ENCODE measurements at regions not wholly inside any gene's neighbourhood (a gene's known extent, or its start where the extent isn't known, plus 50 kb on each side); places are given as distances from the start of the nearest gene placed in this dataset.

DNA sequence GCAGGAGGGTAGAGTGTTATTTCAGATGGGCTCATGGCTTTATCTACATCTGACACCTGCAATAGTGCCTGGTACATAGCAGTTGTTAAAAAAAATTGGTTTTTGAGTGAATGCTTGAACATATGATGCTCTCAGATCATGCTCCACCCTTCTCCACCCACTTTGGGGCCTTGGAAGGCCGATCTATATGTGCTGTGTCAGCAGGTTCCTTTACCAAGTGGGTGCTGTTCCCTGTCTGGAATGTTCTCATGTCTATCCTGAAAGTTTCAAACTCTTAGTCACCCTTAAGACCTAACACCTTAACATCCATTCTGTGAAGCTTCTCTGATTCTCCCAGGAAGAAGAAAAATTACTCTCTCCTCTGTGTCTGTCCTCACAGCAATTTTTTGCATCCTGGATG, 556.3 kb upstream of the TBX3 start:
- ATAC-seq (no peak), DNase-seq (ENCODE audit: low read depth, low spot score) (no peak)
- Histone ChIP-seq H3K9me3 (ENCODE audit: control insufficient read depth in 1 of 2, insufficient read depth in 1 of 2, low read depth in 1 of 2, low read length in 2 of 2) (no peaks in the 10 kb centered on the region), H3K36me3 (ENCODE audit: control insufficient read depth in 1 of 2, insufficient read depth in 2 of 2, low read length in 2 of 2) (no peaks in the 10 kb centered on the region), H3K4me2 (ENCODE audit: low read length) (no peak overlapping the region), H2AFZ (ENCODE audit: low read depth, low read length, poor library complexity, severe bottlenecking) (no peak overlapping the region), H3K9ac (ENCODE audit: low read length) (no peak overlapping the region), H3K9me2 (ENCODE audit: insufficient read depth) (no peaks in the 10 kb centered on the region), H3K4me3 (replicated peaks in 1 of 2; ENCODE audit: low read depth in 1 of 2, low read length in 2 of 2) (no peak overlapping the region), H3K79me2 (ENCODE audit: insufficient read depth, low read length) (no peaks in the 10 kb centered on the region), H4K20me1 (ENCODE audit: insufficient read depth) (no peaks in the 10 kb centered on the region), H3K27ac (ENCODE audit: low read depth, low read length) (no peak overlapping the region), H3K27me3 (ENCODE audit: insufficient read depth, low read length) (peaks cover 11% of the 10 kb centered on the region; the same call in 1 of the 2 replicates), H3K4me1 (ENCODE audit: control insufficient read depth in 1 of 2, insufficient read depth in 2 of 2, low read length in 2 of 2) (no peaks in the 10 kb centered on the region)
- TF ChIP-seq POLR2A (IDR thresholded peaks at IDR 0.05; ENCODE audit: borderline replicate concordance, extremely low read depth, insufficient read depth, insufficient read length) (no peak), TCF7L2 (IDR thresholded peaks at IDR 0.05; ENCODE audit: borderline replicate concordance, extremely low read depth, insufficient read depth, insufficient read length) (no peak), CEBPB (IDR thresholded peaks at IDR 0.05; ENCODE audit: low read depth) (no peak), EZH2phosphoT487 (IDR thresholded peaks at IDR 0.05; ENCODE audit: borderline replicate concordance) (no peak), SRF (IDR thresholded peaks at IDR 0.05; ENCODE audit: low read depth) (no peak), RAD21 (IDR thresholded peaks at IDR 0.05; ENCODE audit: low read depth) (no peak), CBX3 (IDR thresholded peaks at IDR 0.05; ENCODE audit: low read depth) (no peak), SIN3A (IDR thresholded peaks at IDR 0.05; ENCODE audit: low read depth) (no peak), FOSL1 (IDR thresholded peaks at IDR 0.05; ENCODE audit: low read depth) (no peak), ELF1 (IDR thresholded peaks at IDR 0.05; ENCODE audit: borderline replicate concordance, low read depth) (no peak), JUND (IDR thresholded peaks at IDR 0.05) (no peak), EGR1 (IDR thresholded peaks at IDR 0.05; ENCODE audit: low read depth) (no peak), ZNF274 (IDR thresholded peaks at IDR 0.05; ENCODE audit: low read depth, low read length) (no peak)
- TF ChIP-seq, protein P1, sequence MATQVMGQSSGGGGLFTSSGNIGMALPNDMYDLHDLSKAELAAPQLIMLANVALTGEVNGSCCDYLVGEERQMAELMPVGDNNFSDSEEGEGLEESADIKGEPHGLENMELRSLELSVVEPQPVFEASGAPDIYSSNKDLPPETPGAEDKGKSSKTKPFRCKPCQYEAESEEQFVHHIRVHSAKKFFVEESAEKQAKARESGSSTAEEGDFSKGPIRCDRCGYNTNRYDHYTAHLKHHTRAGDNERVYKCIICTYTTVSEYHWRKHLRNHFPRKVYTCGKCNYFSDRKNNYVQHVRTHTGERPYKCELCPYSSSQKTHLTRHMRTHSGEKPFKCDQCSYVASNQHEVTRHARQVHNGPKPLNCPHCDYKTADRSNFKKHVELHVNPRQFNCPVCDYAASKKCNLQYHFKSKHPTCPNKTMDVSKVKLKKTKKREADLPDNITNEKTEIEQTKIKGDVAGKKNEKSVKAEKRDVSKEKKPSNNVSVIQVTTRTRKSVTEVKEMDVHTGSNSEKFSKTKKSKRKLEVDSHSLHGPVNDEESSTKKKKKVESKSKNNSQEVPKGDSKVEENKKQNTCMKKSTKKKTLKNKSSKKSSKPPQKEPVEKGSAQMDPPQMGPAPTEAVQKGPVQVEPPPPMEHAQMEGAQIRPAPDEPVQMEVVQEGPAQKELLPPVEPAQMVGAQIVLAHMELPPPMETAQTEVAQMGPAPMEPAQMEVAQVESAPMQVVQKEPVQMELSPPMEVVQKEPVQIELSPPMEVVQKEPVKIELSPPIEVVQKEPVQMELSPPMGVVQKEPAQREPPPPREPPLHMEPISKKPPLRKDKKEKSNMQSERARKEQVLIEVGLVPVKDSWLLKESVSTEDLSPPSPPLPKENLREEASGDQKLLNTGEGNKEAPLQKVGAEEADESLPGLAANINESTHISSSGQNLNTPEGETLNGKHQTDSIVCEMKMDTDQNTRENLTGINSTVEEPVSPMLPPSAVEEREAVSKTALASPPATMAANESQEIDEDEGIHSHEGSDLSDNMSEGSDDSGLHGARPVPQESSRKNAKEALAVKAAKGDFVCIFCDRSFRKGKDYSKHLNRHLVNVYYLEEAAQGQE (IDR thresholded peaks at IDR 0.05; ENCODE audit: low read depth), result no peak
- TF ChIP-seq, protein P2, sequence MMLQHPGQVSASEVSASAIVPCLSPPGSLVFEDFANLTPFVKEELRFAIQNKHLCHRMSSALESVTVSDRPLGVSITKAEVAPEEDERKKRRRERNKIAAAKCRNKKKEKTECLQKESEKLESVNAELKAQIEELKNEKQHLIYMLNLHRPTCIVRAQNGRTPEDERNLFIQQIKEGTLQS (IDR thresholded peaks at IDR 0.05), result no peak
- ChIA-PET POLR2A (no interaction called here), CTCF (no interaction called here), RAD21 (ENCODE audit: low non-redundant PET in 1 of 2, low total read pairs in 2 of 2, uncharacterized antibody in 2 of 2, unreplicated experiment in 2 of 2) (no interaction called here)
- intact Hi-C loops (cut with micrococcal nuclease), result no loop called here
- no TSS peak for BruUV-seq (replicated peaks)

Data from HCT116 (cell line).